Heart left ventricle (tissue), 13 donors: ENCODE measurements at regions not wholly inside any gene's neighbourhood (a gene's known extent, or its start where the extent isn't known, plus 50 kb on each side); places are given as distances from the start of the nearest gene placed in this dataset.

Experiments used
- POLR2A ChIP-seq, 2 donors: fragments of 450-650 bp; IDR thresholded peaks; one replicate each; pipeline ENCODE4 v1.6.1; 2017; ENCODE audit warnings: antibody characterized with exemption in 2 of 2, mild to moderate bottlenecking in 2 of 2, moderate library complexity in 2 of 2
- TF ChIP-seq, protein P1 (sequence below), 12 donors: fragments of 200-600 bp; sonication (generic) in 4 of 12; IDR thresholded peaks; one replicate each; pipeline versions ENCODE4 v1.5.0 to v1.8.0; 2018 to 2022; ENCODE audit warnings: antibody characterized with exemption in 12 of 12, mild to moderate bottlenecking in 5 of 12
- donor health status: ischemic (EF 13 %, LVEDD 7.1; RV severe dilation, severe dysfunction).
- donor health status: DM: no; HTN: yes; CAD: no.
- donor health status: DM: no; HTN: no; CAD: no.
- donor health status: ischemic (EF 25% LVEDD 6.9; RV normal size, moderate dysfunction).
- donor health status: ischemic (EF 25% LVEDD 5.7; RV mildly dilated, moderate dysfunction).
- donor health status: ischemic (EF 35%, LVEDD 5.7; RV mildly dilated, moderate dysfunction).
- donor health status: nonischemic (EF 11% LVEDD 7.7; RV severe dilation, severe dysfunction).
- donor health status: DM: yes; HTN: yes; CAD: no.
- donor health status: PGD.
- donor health status: ischemic (EF 29% LVEDD 5.4; RV normal size, mild dysfunction).
- donor health status: nonischemic (EF 23%, LVEDD 6.1; RV moderate dilation, normal function).

DNA sequence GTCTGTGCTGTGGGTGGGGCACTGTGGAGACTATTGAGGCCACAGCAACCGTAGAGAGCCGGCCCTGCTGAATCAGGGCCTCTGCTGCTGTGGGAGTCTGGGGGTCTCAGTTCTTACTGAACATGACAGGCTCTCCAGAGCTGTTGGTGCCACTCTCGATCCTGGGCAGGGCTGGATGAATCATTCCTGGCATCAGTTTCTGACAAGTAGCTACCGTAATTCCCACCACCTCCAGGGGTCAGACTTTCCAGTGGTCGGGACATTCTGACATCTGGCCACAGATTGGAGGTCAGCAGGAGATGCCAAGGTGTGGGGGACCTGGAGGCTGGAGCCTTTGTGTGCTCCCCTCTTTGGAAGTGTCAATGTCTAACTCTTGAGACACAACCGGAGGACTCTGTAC, 188.4 kb downstream of the IRX2 start:
- TF ChIP-seq, protein P1, sequence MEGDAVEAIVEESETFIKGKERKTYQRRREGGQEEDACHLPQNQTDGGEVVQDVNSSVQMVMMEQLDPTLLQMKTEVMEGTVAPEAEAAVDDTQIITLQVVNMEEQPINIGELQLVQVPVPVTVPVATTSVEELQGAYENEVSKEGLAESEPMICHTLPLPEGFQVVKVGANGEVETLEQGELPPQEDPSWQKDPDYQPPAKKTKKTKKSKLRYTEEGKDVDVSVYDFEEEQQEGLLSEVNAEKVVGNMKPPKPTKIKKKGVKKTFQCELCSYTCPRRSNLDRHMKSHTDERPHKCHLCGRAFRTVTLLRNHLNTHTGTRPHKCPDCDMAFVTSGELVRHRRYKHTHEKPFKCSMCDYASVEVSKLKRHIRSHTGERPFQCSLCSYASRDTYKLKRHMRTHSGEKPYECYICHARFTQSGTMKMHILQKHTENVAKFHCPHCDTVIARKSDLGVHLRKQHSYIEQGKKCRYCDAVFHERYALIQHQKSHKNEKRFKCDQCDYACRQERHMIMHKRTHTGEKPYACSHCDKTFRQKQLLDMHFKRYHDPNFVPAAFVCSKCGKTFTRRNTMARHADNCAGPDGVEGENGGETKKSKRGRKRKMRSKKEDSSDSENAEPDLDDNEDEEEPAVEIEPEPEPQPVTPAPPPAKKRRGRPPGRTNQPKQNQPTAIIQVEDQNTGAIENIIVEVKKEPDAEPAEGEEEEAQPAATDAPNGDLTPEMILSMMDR (IDR thresholded peaks at IDR 0.05) = no peak
- no peak for TF ChIP-seq POLR2A (IDR thresholded peaks at IDR 0.05)
